MV-4-11 (cell line): ENCODE measurements at regions not wholly inside any gene's neighbourhood (a gene's known extent, or its start where the extent isn't known, plus 50 kb on each side); places are given as distances from the start of the nearest gene placed in this dataset.

Source experiments
- DNase-seq: peaks from one replicate; lab custom pipeline; 2025; lab: John Stamatoyannopoulos, UW

GRCh38 chr14:84180336-84180735 lies 1349.6 kb upstream of the FLRT2 start:
- DNase-seq, result no peak

- DNase-seq, result peak; percentile 4
Observed at GRCh38 chr14:84181072-84181471, 1348.9 kb upstream of the FLRT2 start.

GRCh38 chr14:84195514-84195913 lies 1334.4 kb upstream of the FLRT2 start:
- no peak for DNase-seq

GRCh38 chr14:84197704-84198103 lies 1332.2 kb upstream of the FLRT2 start:
- no peak for DNase-seq

- DNase-seq, result no peak
Observed at GRCh38 chr14:84202486-84202885, 1327.5 kb upstream of the FLRT2 start.

- no peak for DNase-seq
Observed at GRCh38 chr14:84203896-84204295, 1326.0 kb upstream of the FLRT2 start.

GRCh38 chr14:84208451-84208850 lies 1321.5 kb upstream of the FLRT2 start:
- no peak for DNase-seq

GRCh38 chr14:84209031-84209430 lies 1320.9 kb upstream of the FLRT2 start:
- DNase-seq, result no peak

- DNase-seq, result no peak
Observed at GRCh38 chr14:84217066-84217465, 1312.9 kb upstream of the FLRT2 start.

- DNase-seq, result no peak
Observed at GRCh38 chr14:84225268-84225667, 1304.7 kb upstream of the FLRT2 start.

- DNase-seq, result no peak
Observed at GRCh38 chr14:84228702-84229101, 1301.2 kb upstream of the FLRT2 start.

- no peak for DNase-seq
Observed at GRCh38 chr14:84234281-84234680, 1295.7 kb upstream of the FLRT2 start.

GRCh38 chr14:84236290-84236689 lies 1293.7 kb upstream of the FLRT2 start:
- no peak for DNase-seq

- no peak for DNase-seq
Observed at GRCh38 chr14:84237881-84238280, 1292.1 kb upstream of the FLRT2 start.

GRCh38 chr14:84247693-84248092 lies 1282.3 kb upstream of the FLRT2 start:
- no peak for DNase-seq

GRCh38 chr14:84250893-84251292 lies 1279.1 kb upstream of the FLRT2 start:
- DNase-seq, result no peak

GRCh38 chr14:84251411-84252115 lies 1278.4 kb upstream of the FLRT2 start:
- no peak for DNase-seq

- DNase-seq, result no peak
Observed at GRCh38 chr14:84252706-84253105, 1277.2 kb upstream of the FLRT2 start.

- DNase-seq, result no peak
Observed at GRCh38 chr14:84253326-84253725, 1276.6 kb upstream of the FLRT2 start.

- DNase-seq, result no peak
Observed at GRCh38 chr14:84254290-84254689, 1275.7 kb upstream of the FLRT2 start.

- no peak for DNase-seq
Observed at GRCh38 chr14:84262932-84263331, 1267.0 kb upstream of the FLRT2 start.

GRCh38 chr14:84272290-84272721 lies 1257.6 kb upstream of the FLRT2 start:
- no peak for DNase-seq

- no peak for DNase-seq
Observed at GRCh38 chr14:84273181-84273580, 1256.8 kb upstream of the FLRT2 start.

- DNase-seq, result no peak
Observed at GRCh38 chr14:84282618-84283017, 1247.3 kb upstream of the FLRT2 start.
